Upper lobe of left lung (tissue), 4 donors: ENCODE measurements at regions not wholly inside any gene's neighbourhood (a gene's known extent, or its start where the extent isn't known, plus 50 kb on each side); places are given as distances from the start of the nearest gene placed in this dataset.

ENCODE experiments used
- EP300 ChIP-seq, 4 donors: sonication (generic); formaldehyde crosslinking; IDR thresholded peaks; one replicate each; pipeline ENCODE4 v1.5.1; 2017; ENCODE audit warnings: antibody characterized with exemption in 4 of 4, control low read depth in 2 of 4
- POLR2A ChIP-seq, 4 donors: fragments of 450-650 bp; IDR thresholded peaks; one replicate each; pipeline ENCODE4 v1.5.1; 2016 to 2017; ENCODE audit warnings: antibody characterized with exemption in 4 of 4, mild to moderate bottlenecking in 2 of 4
- TF ChIP-seq, protein P1 (sequence below), 6 experiments: fragments of 450-650 bp in 4 of 6; fragments of 200-600 bp in 2 of 6; sonication (generic) in 2 of 6; IDR thresholded peaks; one replicate each; pipeline ENCODE4 v1.5.1; 2016 to 2019; ENCODE audit warnings: antibody characterized with exemption in 6 of 6

GRCh38 chr12:19979584-19979983 lies 388.8 kb upstream of the PDE3A start:
- TF ChIP-seq, protein P1, sequence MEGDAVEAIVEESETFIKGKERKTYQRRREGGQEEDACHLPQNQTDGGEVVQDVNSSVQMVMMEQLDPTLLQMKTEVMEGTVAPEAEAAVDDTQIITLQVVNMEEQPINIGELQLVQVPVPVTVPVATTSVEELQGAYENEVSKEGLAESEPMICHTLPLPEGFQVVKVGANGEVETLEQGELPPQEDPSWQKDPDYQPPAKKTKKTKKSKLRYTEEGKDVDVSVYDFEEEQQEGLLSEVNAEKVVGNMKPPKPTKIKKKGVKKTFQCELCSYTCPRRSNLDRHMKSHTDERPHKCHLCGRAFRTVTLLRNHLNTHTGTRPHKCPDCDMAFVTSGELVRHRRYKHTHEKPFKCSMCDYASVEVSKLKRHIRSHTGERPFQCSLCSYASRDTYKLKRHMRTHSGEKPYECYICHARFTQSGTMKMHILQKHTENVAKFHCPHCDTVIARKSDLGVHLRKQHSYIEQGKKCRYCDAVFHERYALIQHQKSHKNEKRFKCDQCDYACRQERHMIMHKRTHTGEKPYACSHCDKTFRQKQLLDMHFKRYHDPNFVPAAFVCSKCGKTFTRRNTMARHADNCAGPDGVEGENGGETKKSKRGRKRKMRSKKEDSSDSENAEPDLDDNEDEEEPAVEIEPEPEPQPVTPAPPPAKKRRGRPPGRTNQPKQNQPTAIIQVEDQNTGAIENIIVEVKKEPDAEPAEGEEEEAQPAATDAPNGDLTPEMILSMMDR (IDR thresholded peaks at IDR 0.05), result no peak
- TF ChIP-seq POLR2A (IDR thresholded peaks at IDR 0.05) (no peak), EP300 (IDR thresholded peaks at IDR 0.05) (no peak)
